HG02588 (cell line): ENCODE measurements at regions not wholly inside any gene's neighbourhood (a gene's known extent, or its start where the extent isn't known, plus 50 kb on each side); places are given as distances from the start of the nearest gene placed in this dataset.

ENCODE experiments used
- ATAC-seq: cut with Tn5 transposase; IDR thresholded peaks from one replicate; pipeline ENCODE4 v1.9.1; 2021; ENCODE audit warnings: mild to moderate bottlenecking, moderate library complexity; ENCODE audit not compliant: unreplicated experiment

GRCh38 chr4:30281986-30282385 lies 438.2 kb upstream of the PCDH7 start:
- no peak for ATAC-seq

- no peak for ATAC-seq
Observed at GRCh38 chr4:30283336-30283735, 436.8 kb upstream of the PCDH7 start.

- ATAC-seq = no peak
Observed at GRCh38 chr4:30294295-30294694, 425.9 kb upstream of the PCDH7 start.

- no peak for ATAC-seq
Observed at GRCh38 chr4:30295652-30296051, 424.5 kb upstream of the PCDH7 start.

- no peak for ATAC-seq
Observed at GRCh38 chr4:30314001-30314400, 406.2 kb upstream of the PCDH7 start.

GRCh38 chr4:30330894-30331652 lies 389.1 kb upstream of the PCDH7 start:
- no peak for ATAC-seq

GRCh38 chr4:30341731-30342130 lies 378.4 kb upstream of the PCDH7 start:
- no peak for ATAC-seq

GRCh38 chr4:30350288-30350687 lies 369.9 kb upstream of the PCDH7 start:
- no peak for ATAC-seq

GRCh38 chr4:30354605-30355004 lies 365.6 kb upstream of the PCDH7 start:
- ATAC-seq = no peak

- no peak for ATAC-seq
Observed at GRCh38 chr4:30362436-30362835, 357.7 kb upstream of the PCDH7 start.

GRCh38 chr4:30370105-30370504 lies 350.1 kb upstream of the PCDH7 start:
- no peak for ATAC-seq

GRCh38 chr4:30380404-30380998 lies 339.7 kb upstream of the PCDH7 start:
- peak; percentile 76 for ATAC-seq

- ATAC-seq = no peak
Observed at GRCh38 chr4:30385650-30386049, 334.5 kb upstream of the PCDH7 start.

- ATAC-seq = no peak
Observed at GRCh38 chr4:30386266-30386895, 333.8 kb upstream of the PCDH7 start.

GRCh38 chr4:30395902-30396301 lies 324.3 kb upstream of the PCDH7 start:
- ATAC-seq = no peak

GRCh38 chr4:30396772-30397475 lies 323.2 kb upstream of the PCDH7 start:
- no peak for ATAC-seq

GRCh38 chr4:30399476-30399875 lies 320.7 kb upstream of the PCDH7 start:
- ATAC-seq = no peak

GRCh38 chr4:30402276-30402675 lies 317.9 kb upstream of the PCDH7 start:
- no peak for ATAC-seq

- ATAC-seq = no peak
Observed at GRCh38 chr4:30413915-30414314, 306.3 kb upstream of the PCDH7 start.

GRCh38 chr4:30416547-30416946 lies 303.6 kb upstream of the PCDH7 start:
- no peak for ATAC-seq

GRCh38 chr4:30427932-30428331 lies 292.2 kb upstream of the PCDH7 start:
- no peak for ATAC-seq
